ENCODE measurements at regions not wholly inside any gene's neighbourhood (a gene's known extent, or its start where the extent isn't known, plus 50 kb on each side); places are given as distances from the start of the nearest gene placed in this dataset.

DNA sequence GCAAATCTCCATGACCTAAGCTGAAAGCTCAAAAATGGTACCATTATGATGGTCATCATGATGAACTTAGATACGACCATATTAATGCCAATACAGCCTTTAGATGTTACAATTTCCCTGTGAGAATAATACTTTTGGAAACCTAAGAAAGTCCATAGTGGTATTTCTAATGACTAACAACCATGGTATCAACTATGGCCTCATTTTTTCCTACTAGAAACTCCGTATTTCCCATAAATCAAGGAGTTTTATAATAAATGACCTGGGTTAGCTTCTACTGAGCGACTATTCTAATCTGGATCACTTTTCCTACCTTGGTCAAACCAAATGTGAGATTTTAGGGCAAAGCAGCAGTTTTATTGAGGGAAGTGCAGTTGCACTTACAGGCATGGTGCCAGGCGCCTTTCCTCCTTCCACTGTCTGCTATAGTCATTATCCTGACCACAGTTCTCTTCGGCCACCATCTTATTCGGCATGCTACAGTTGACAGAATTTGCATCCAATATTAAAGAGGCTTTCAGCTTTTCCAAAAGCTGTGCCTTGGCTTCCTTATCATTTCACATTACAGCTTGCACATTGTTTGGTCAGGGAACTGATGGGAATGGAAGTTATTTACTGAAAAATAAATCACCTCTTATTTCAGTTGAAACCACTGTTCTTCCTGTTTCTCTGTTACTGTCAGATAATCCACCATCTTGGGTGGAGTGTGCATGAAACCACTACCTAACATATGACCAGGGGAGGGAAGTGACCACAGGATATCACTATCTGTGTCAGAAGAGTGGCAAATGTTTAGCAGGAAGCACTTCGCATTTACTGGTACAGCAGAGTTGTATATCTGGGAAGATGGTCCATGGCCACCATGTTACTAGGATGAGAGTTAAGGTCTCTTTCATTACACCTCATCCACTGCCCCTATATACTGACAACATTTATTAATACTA is 74.5 kb upstream of the PICALM start:
- no peak for DNase-seq (ENCODE audit: low spot score)
- TF ChIP-seq, protein P1, sequence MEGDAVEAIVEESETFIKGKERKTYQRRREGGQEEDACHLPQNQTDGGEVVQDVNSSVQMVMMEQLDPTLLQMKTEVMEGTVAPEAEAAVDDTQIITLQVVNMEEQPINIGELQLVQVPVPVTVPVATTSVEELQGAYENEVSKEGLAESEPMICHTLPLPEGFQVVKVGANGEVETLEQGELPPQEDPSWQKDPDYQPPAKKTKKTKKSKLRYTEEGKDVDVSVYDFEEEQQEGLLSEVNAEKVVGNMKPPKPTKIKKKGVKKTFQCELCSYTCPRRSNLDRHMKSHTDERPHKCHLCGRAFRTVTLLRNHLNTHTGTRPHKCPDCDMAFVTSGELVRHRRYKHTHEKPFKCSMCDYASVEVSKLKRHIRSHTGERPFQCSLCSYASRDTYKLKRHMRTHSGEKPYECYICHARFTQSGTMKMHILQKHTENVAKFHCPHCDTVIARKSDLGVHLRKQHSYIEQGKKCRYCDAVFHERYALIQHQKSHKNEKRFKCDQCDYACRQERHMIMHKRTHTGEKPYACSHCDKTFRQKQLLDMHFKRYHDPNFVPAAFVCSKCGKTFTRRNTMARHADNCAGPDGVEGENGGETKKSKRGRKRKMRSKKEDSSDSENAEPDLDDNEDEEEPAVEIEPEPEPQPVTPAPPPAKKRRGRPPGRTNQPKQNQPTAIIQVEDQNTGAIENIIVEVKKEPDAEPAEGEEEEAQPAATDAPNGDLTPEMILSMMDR (IDR thresholded peaks at IDR 0.05; ENCODE audit: borderline replicate concordance, control extremely low read depth, extremely low read depth, insufficient read depth, missing control alignments), result no peak
- in situ Hi-C loops (cut with MboI; ENCODE audit: low sequenced_read_pairs, unreplicated experiment), result no loop called here

DNA sequence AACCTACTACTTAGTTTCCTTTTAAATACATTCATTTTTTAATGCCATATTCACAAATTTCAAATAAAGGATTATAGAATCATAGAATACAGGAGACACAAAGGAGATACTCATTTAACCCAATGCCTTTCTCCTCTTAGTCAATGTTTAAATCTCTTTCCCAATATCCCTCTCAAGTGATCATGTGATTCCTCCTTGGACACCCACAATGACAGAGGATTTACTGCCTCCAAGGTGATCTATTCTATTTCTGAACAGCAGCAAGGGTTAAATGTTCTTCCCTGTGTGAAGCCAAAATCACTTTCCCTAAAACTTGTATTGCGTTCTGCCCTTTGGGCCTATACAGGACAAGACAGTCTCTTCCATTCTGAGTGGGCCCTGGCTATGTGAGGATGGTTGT is 73.3 kb upstream of the PICALM start:
- TF ChIP-seq, protein P1 (IDR thresholded peaks at IDR 0.05; ENCODE audit: borderline replicate concordance, control extremely low read depth, extremely low read depth, insufficient read depth, missing control alignments), result no peak
- in situ Hi-C loops (cut with MboI; ENCODE audit: low sequenced_read_pairs, unreplicated experiment), result no loop called here
- no peak for DNase-seq (ENCODE audit: low spot score)

DNA sequence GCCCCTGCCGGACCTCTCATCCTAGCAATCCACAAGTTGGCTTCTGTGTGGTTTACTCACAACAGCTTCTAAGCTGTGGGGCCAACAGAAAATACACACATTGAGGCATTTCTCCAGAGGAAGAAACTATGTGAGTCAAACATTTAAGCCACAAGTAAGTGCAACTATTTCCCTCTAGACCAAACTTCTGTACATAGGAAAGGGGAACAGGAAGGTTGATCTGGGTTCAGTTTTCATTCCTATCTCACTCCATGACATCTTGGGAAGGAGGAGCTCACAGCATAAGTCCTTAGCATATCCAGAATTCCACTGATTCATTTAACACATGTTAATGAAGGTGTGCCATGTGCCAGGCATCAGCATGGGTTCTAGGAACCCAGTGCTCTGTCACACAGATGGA is 72.8 kb upstream of the PICALM start:
- TF ChIP-seq, protein P1 (IDR thresholded peaks at IDR 0.05; ENCODE audit: borderline replicate concordance, control extremely low read depth, extremely low read depth, insufficient read depth, missing control alignments), result no peak
- no peak for DNase-seq (ENCODE audit: low spot score)
- in situ Hi-C loops (cut with MboI; ENCODE audit: low sequenced_read_pairs, unreplicated experiment), result no loop called here

DNA sequence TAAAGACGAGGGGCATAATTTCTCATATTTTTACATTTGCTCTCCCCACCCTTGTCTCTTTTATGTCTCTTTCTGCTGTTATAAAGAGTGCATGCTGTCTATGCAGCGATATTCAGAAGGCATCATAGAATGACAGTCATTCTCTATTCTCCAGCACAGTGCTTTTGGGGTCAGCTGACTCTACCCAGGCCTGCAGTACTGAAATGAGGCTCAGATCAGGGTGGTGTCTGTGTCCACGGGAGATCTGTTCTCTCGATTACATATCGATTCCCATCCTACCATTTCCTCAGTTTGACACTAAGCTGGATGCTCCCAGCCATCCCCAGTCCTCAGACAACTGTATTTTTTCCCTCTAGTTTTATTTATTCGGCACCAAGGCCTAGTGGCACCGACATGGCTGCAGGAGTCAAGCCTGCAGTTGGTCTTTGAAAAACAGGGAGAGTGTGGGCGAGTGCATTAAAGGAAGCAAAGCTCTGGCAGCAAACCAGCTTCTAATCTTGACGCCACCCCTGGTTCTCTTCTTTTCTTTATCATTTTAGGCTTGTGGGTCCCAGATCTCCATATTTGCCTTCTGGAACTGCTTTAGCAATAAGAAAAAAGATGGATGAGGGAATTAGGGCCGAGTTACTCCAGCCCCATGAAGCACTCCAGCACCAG is 71.6 kb upstream of the PICALM start:
- in situ Hi-C loops (cut with MboI; ENCODE audit: low sequenced_read_pairs, unreplicated experiment), result no loop called here

DNA sequence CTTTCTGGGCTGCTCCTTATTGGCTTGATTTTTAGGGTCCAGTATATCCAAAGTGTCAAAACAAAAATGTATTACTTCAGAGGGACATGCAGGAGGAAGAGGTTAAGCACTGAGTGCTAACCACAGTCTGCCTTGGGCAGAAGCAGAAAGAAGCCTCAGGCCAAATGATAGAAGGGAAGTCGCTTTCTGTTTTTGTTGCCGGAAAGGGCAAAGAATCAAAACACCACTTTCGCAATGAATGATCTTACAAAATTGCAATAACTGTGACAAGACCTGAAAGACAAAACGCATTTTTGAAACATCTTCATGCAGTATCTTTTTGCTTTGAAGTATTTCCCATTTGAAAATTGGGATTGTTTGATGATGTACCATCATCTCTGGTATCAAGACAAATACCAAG is 70.1 kb upstream of the PICALM start:
- peak; percentile 53 for DNase-seq (ENCODE audit: low spot score)
- TF ChIP-seq, protein P1 (IDR thresholded peaks at IDR 0.05; ENCODE audit: borderline replicate concordance, control extremely low read depth, extremely low read depth, insufficient read depth, missing control alignments), result no peak
- in situ Hi-C loops (cut with MboI; ENCODE audit: low sequenced_read_pairs, unreplicated experiment), result no loop called here

More for the DNA sequence above, 71.6 kb upstream of the PICALM start:
- DNase-seq (ENCODE audit: low spot score), result no peak
- TF ChIP-seq, protein P1 (IDR thresholded peaks at IDR 0.05; ENCODE audit: borderline replicate concordance, control extremely low read depth, extremely low read depth, insufficient read depth, missing control alignments), result no peak

DNA sequence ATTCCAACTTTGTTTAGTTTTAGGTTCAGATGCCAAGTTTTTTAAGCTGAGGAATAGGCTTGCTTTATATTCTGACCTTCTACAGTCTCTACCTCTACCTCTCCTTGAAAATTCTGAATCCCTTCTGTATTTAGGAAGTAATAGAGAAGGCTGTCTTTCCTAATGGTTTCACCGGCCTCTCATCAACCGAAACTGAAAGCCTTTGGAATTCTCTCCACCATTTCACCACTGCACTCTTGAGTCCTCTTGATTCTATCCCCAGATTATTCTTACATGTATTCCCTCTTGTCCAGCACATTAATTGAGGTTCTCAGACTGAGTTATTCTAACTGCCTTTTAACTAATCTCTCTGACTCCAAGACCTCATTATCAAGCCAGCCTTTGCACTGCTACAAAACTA is 67.7 kb upstream of the PICALM start:
- no peak for DNase-seq (ENCODE audit: low spot score)
- TF ChIP-seq, protein P1 (IDR thresholded peaks at IDR 0.05; ENCODE audit: borderline replicate concordance, control extremely low read depth, extremely low read depth, insufficient read depth, missing control alignments), result no peak
- in situ Hi-C loops (cut with MboI; ENCODE audit: low sequenced_read_pairs, unreplicated experiment), result no loop called here
